Activated CD4-positive, alpha-beta T cell treated with anti-CD3 and anti-CD28 coated beads, Interleukin-2, Interleukin-6, amounts not matched to agents 100 ng/mL and 50 ng/mL, durations not matched to agents 16 hours and 8 hours (primary cell): ENCODE measurements at regions not wholly inside any gene's neighbourhood (a gene's known extent, or its start where the extent isn't known, plus 50 kb on each side); places are given as distances from the start of the nearest gene placed in this dataset.
"Not testable (repeated sequence)": the region's sequence is repeated elsewhere in the genome, so short reads cannot be mapped to it uniquely, and the experiment has no call there.

Experiments used
- DNase-seq: peaks from one replicate; pipeline ENCODE4 v3.0.0-alpha.2; 2020

- DNase-seq, result peak; percentile 20
These were observed 158.3 kb upstream of the MAP3K1 start for GRCh38 chr5:56656846-56657726.

DNA sequence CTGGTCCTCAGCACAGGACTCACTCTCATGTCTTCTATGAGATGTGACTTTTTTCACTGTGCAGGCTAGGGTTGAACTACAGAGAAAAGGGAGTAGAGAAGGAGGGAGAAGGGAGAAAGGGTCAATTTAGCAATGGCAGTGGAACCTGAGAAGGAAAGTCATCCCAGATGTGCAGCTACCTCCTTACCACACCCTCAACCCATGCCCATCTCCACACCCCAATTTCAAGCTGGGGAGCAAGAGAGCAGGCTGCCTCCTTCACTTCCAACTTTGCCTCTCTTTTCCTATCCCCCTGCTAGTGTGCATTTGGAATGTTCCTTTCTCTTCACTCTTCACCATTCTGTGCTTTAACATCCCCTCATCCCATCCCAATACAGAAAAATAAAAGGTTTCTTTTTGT, 163.5 kb upstream of the MAP3K1 start:
- DNase-seq, result no peak

DNA sequence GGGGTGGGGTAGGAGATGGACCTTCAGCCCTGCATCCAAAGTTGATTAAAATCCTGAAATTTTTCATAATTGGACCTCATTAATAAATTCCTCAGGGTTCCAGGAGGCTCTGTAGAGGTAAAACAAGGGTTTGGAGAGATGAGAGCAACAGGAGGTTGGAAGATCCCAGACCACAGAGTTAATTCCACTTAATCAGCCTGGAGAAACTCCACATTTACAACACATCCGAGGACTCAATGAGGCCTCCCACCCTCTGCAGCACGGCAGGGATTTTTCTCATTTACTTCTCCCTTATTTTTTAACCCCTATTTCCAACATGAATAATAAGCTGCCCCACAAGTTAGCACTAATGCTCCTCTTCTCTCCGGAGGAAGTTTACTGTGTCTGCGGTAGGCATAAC, 165.0 kb upstream of the MAP3K1 start:
- DNase-seq, result no peak

DNA sequence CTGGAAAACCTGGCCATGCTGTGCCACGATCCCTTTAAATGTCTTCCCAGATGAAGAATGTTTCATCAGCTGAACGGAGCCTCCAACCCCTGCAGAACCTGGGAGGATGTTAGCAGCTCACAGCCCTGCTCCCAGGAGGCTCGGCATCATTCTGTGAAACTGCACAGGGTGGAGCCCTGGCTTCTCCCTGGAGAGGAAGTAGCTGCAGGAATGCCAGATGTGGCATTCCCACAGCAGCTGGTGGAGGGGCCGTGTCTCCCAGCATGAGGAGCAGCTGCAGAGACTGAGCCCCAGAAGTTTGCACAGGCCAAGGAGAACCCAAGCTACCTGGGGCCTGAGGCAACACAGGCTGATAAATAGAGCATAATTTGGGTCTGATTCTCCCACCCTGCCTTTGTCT, 165.8 kb upstream of the MAP3K1 start:
- DNase-seq, result no peak

DNA sequence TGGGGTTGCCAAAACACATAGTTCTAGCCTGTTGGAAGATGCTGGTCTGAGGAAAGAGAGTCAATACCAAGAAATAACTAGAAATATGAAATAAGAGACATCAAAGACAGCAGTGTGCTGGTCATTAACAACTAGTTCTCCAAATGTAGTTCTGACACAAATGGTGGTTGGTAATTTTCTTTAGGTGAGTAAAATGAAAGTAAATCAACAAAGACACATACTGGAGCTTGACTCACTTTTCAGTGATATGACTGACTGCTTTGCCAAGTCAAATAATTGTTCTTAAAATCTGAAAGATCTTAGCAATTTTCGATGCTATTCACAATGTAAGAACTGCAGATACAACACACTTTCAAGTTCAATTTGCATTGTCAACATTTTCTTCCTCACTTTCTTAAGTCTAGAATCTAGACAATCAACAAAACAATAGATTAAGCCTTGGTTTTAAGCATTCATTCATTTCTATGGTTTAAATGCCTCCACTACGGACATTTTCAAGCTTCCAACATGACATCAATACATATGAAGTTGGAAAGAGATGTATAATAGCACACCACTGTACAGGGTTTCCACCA, 166.8 kb upstream of the MAP3K1 start:
- no peak for DNase-seq

DNA sequence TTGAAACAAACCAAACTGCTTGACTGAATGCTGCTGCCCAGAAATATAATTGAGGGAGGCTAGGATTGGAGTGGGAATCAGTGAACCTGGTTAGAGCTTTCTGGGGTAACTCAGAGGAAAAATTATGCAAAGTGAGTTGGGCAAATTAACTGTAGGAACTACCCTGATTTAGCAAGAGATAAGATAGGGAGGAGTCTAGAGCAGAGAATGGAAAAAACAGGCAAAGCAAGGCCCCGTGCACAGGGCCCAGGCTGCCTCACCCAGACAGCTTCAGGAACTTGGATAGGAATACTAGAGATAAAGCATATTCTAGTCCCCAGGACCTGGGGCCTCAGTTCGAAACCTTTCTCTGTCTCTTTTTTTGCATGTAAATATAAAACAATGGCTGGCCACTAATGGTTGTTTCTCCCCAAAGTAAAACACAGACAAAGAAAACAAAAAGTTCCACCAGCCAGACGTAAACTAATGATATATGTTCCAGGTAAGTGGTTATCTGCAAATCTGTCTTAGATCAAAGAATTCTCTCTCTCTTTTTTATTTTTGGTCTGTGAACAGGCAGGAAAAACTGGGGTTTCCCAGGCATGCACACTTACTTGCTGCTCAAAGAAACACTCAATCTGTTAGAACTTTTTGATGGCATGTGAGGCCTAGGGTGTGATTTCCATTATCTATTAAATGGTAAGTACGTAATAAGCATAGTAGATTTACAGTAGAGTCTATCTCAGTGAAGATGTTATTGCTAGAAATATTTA, 168.1 kb upstream of the MAP3K1 start:
- no peak for DNase-seq

GRCh38 chr5:56641635-56642260, 173.6 kb upstream of the MAP3K1 start:
- DNase-seq, result no peak

GRCh38 chr5:56640763-56641406, 174.5 kb upstream of the MAP3K1 start:
- DNase-seq, result no peak

- DNase-seq, result no peak
These were observed 175.9 kb upstream of the MAP3K1 start for GRCh38 chr5:56639476-56639875.

DNA sequence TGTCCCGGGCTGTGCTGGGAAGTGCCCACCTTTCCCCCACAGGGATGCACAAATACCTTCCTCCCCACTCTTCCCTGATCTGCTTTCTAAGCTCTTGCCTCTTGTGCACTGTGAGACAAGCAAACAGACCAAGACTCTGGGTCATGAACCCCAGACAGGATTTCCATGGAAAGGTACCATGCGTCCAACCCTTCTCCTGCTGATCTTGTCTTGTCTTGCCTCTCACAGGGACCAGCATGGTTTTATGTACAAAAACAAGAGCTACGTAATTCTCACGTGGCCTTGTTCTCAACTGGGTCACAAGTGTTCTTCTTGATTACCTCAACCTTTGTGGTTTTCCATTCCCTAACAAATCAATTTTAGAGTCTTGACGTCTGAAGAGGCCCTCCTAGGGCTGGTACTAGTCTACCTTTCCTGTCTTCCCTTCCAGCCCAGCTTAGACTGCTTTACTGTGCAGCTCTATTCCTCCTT, 176.5 kb upstream of the MAP3K1 start:
- no peak for DNase-seq

DNA sequence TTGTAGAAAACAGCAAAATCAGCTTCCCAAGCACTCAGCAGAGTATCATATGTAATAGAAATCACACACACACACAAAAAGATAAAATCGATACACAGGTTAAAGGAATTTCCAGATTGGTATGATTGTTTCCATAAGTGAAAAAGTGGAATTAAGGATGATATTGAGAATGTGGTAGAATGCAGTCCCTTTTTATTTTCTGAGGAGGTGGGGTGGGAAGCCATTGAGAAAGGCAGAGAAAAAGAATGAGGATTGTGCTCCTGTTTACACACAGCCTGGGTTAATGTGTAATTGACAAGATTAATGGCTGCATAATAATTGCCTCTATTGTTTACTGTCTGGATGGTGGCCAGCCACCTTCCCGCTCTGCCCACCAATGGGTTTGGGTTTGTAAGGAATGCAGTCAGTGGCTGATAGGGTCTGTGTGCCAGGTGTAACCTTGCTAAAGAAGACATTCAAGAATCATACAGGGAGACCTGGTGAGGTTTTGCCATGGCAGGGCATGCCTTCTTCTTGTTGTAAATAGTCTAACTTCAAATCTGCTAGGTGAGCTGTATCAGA, 177.2 kb upstream of the MAP3K1 start:
- DNase-seq, result no peak

GRCh38 chr5:56637321-56637920, 177.9 kb upstream of the MAP3K1 start:
- no peak for DNase-seq

GRCh38 chr5:56633950-56634349, 181.4 kb upstream of the MAP3K1 start:
- no peak for DNase-seq

DNA sequence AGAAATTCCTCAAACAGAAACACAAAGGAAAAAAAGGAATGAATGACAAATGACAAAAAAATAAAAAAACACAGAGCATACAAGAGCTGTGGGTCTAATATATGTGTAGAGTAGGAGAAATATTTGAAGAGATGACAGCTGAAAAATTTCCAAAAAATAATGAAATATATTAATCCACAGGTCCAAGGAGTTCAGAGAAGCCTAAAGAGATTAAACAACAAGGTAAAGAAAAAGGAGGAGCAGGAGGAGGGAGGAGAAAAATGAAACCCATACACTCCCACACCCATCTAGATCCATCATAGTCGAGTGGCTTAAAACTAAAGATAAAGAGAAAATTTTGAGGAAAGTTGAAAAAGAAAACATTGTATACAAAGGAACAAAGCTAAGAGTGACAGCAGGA, 182.4 kb upstream of the MAP3K1 start:
- no peak for DNase-seq

- no peak for DNase-seq
These were observed 183.2 kb upstream of the MAP3K1 start for GRCh38 chr5:56632199-56632598.

GRCh38 chr5:56631719-56632118, 183.6 kb upstream of the MAP3K1 start:
- DNase-seq, result no peak

DNA sequence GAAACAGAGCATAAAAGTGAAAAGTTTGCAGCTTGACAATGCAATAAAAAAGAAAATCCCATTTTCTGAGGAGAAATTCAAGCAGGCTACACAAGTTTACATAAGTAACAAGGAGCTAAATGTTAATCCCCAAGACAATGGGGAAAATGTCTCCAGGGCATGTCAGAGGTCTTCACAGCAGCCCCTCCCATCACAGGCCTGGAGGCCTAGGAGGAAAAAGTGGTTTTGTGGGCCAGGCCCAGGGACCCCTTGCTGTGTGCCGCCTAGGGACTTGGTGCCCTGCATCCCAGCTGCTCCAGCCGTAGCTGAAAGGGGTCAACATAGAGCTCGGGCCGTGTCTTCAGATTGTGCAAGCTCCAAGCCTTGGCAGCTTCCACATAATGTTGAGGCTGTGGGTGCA, 186.7 kb upstream of the MAP3K1 start:
- DNase-seq, result not testable (repeated sequence)

DNA sequence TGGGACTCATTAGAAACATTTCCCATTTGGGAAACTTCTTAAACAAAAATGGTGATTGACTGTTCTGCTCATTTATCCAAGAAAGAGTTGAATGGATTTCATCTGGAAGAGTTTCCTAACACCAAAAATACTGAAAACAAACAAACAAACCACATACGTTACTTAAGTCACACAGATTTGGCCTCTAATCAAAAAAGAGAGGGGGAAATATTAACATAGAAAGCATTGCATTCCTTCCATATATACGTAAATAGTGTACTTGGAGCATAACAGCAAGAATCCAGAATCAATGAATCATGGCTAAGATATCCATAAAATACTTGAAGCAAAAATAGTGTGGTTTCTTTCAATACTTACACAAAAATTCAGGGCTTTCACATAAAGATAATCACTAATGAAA, 189.8 kb upstream of the MAP3K1 start:
- DNase-seq, result no peak

DNA sequence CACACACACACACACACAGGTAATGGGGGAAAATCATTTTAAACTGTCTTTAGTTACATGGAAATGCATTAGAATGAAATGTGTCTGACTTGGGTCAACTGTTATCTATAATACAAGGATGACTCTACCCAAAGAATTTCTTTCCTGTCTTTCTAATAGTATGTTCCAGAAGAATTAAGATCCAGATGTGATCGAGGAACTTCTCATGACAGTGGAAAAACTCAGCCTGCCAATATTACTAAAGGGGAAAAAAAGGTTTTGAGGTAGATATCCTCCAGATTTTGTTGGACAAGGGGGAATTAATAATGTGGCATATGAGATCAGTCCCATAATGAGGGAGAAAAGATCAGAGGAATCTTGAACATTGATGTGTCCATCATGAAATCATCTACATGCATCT, 190.6 kb upstream of the MAP3K1 start:
- no peak for DNase-seq

- no peak for DNase-seq
These were observed 193.2 kb upstream of the MAP3K1 start for GRCh38 chr5:56622141-56622540.

DNA sequence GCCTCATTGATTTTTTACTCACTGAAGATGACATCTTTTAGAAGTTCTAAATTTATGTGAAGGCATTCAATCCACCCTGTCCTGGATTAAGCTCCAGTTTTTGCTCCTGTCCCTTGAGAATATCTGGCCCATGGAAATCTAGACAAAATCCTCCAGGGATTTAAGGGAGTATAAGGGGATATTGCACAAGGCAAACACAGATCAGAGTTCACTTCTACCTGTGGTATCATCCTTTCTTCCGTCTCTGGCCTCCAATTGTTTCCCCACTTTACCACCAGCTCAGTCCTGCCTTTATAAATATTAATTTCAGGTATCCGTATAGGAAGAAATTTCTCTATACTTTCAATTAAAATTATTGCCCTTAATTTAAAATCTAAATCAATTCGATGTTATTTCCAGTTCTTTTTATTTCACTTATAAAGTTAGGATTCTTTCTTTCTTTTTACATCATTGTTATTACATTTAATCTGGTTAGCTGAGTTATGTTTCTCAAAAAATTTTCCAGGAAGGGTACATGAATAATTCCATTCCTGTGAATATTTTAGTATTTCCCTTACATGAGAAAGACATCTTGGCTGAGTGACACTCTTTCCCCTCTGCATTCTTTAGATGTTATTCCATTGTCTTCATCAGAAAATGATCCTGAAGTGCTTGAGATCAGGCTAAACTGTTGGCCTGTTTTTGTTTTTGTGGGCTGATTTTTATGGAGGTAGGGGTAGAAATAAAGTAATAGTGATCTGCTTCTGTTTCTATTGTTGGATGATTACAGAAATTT, 194.3 kb upstream of the MAP3K1 start:
- DNase-seq, result no peak
